Sigmoid colon (tissue), 6 donors: ENCODE measurements at regions not wholly inside any gene's neighbourhood (a gene's known extent, or its start where the extent isn't known, plus 50 kb on each side); places are given as distances from the start of the nearest gene placed in this dataset.

Source experiments
- DNase-seq: peaks from one replicate; pipeline ENCODE4 v3.0.0-alpha.2; 2019
- H3K27ac ChIP-seq, 4 donors: fragments of 200-600 bp; sonication (generic); one replicate each; pipeline ENCODE4 v1.5.1; 2016 to 2019; ENCODE audit warnings: mild to moderate bottlenecking in 1 of 4
- H3K27me3 ChIP-seq, 3 donors: fragments of 200-600 bp; sonication (generic); one replicate each; pipeline ENCODE4 v1.5.1; 2019; ENCODE audit warnings: mild to moderate bottlenecking in 1 of 3
- H3K36me3 ChIP-seq, 4 donors: fragments of 200-600 bp; sonication (generic); one replicate each; pipeline ENCODE4 v1.5.1; 2016 to 2019
- H3K4me1 ChIP-seq, 4 donors: fragments of 200-600 bp; sonication (generic); one replicate each; pipeline ENCODE4 v1.5.1; 2017 to 2019
- H3K4me3 ChIP-seq, 4 donors: fragments of 200-600 bp; sonication (generic); one replicate each; pipeline ENCODE4 v1.5.1; 2017 to 2019; ENCODE audit warnings: mild to moderate bottlenecking in 2 of 4, moderate library complexity in 1 of 4
- H3K9me3 ChIP-seq, 4 donors: fragments of 200-600 bp in 3 of 4; sonication (generic) in 3 of 4; one replicate each; pipeline versions ENCODE4 v1.5.1 to v1.6.1; 2013 to 2019
- CTCF ChIP-seq, 4 experiments: fragments of 450-650 bp in 3 of 4; fragments of 200-600 bp in 1 of 4; IDR thresholded peaks; one replicate each; pipeline ENCODE4 v1.5.1; 2016 to 2019; ENCODE audit warnings: antibody characterized with exemption in 4 of 4, mild to moderate bottlenecking in 3 of 4, moderate library complexity in 2 of 4
- EP300 ChIP-seq, 4 donors: sonication (generic); formaldehyde crosslinking; IDR thresholded peaks; one replicate each; pipeline ENCODE4 v1.6.1; 2017; ENCODE audit warnings: antibody characterized with exemption in 4 of 4
- POLR2A ChIP-seq, 2 donors: fragments of 450-650 bp; IDR thresholded peaks; one replicate each; pipeline ENCODE4 v1.6.1; 2016; ENCODE audit warnings: antibody characterized with exemption in 2 of 2, mild to moderate bottlenecking in 2 of 2, moderate library complexity in 2 of 2
- POLR2AphosphoS5 ChIP-seq, 4 donors: sonication (generic); formaldehyde crosslinking; IDR thresholded peaks; one replicate each; pipeline ENCODE4 v1.6.1; 2017; ENCODE audit warnings: antibody characterized with exemption in 4 of 4
- WGBS, 2 donors: extraction: QIAGEN DNeasy Blood & Tissue Kit; methylation state at CpG; one replicate each; pipeline ENCODE4 v1.1.7; 2013; 5-methylcytosine and 5-hydroxymethylcytosine counted together
- intact Hi-C: fragments of 100-400 bp; cut with DNase I; formaldehyde crosslinking; loops from one replicate; pipeline ENCODE4 v1.15.1; 2023
- donor health status: healthy with polysubstance abuse.
- donor health status: healthy.

- TF ChIP-seq POLR2AphosphoS5 (IDR thresholded peaks at IDR 0.05) = no peak
- Histone ChIP-seq H3K36me3 (no peaks in the 10 kb centered on the region), H3K4me1 (no peaks in the 10 kb centered on the region), H3K27ac (no peak overlapping the region), H3K4me3 (no peak overlapping the region), H3K27me3 (no peaks in the 10 kb centered on the region), H3K9me3 (no peaks in the 10 kb centered on the region)
- intact Hi-C loops = no loop called here
- DNase-seq = no peak
- WGBS, 2 donors = 77 to 88% methylated on average over 5 of the region's 5 CpGs
Observed at GRCh38 chr22:19655399-19655798, 58.9 kb upstream of the SEPTIN5 start.

DNA sequence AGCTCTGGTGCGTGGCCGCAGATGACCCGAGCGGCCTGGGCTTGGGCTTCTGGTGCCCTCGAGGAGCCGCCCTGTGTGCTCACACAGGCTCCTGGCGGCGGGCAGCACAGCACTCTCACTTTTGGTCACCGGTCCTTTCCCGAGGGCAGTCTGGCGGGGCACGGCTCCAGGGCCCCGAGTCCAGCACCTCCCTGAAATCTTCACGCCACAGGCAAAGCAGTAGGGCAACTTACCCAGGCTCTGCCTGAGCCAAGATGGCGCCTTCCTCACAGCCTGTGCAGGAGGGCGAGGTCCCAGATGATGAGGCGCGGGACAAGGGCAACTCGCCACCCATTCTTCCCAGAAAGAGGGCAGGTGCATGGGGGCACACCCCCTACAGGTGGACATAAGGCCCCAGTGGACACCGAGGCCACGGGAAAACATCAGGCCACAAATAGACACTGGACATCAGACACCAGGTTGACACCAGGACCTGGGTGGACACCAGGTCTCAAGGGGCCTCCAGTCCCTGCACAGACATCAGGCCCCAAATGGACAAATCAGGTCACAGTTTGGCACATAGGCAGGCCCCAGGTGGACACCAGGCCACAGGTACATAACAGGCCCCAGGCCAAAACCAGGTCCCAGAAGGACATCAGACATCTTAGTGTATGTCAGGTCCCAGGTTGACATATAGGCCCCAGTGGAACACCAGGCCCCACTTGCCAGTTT lies 57.6 kb upstream of the SEPTIN5 start:
- H3K4me3 ChIP-seq = no peak overlapping the region
- WGBS, 2 donors = 95 to 96% methylated on average over 21 of the region's 21 CpGs
- H3K27me3 ChIP-seq = no peaks in the 10 kb centered on the region
- no peak overlapping the region for H3K27ac ChIP-seq
- H3K9me3 ChIP-seq = no peaks in the 10 kb centered on the region
- no peaks in the 10 kb centered on the region for H3K36me3 ChIP-seq
- intact Hi-C loops = no loop called here
- no peak for TF ChIP-seq EP300 (IDR thresholded peaks at IDR 0.05)
- TF ChIP-seq POLR2AphosphoS5 (IDR thresholded peaks at IDR 0.05) = no peak
- no peak for TF ChIP-seq POLR2A (IDR thresholded peaks at IDR 0.05)
- no peak for TF ChIP-seq CTCF (IDR thresholded peaks at IDR 0.05)
- no peaks in the 10 kb centered on the region for H3K4me1 ChIP-seq
- no peak for DNase-seq

- TF ChIP-seq POLR2AphosphoS5 (IDR thresholded peaks at IDR 0.05) = no peak
- TF ChIP-seq EP300 (IDR thresholded peaks at IDR 0.05) = no peak
- TF ChIP-seq POLR2A (IDR thresholded peaks at IDR 0.05) = no peak
- TF ChIP-seq CTCF (IDR thresholded peaks at IDR 0.05) = no peak
- H3K36me3 ChIP-seq = no peaks in the 10 kb centered on the region
- H3K9me3 ChIP-seq = no peaks in the 10 kb centered on the region
- H3K4me3 ChIP-seq = no peak overlapping the region
- H3K27ac ChIP-seq = no peak overlapping the region
- H3K27me3 ChIP-seq = no peaks in the 10 kb centered on the region
- no peaks in the 10 kb centered on the region for H3K4me1 ChIP-seq
- intact Hi-C loops = no loop called here
- 96 to 97% methylated on average over 8 of the region's 8 CpGs for WGBS, 2 donors
- no peak for DNase-seq
Observed at GRCh38 chr22:19657252-19658056, 56.8 kb upstream of the SEPTIN5 start.

DNA sequence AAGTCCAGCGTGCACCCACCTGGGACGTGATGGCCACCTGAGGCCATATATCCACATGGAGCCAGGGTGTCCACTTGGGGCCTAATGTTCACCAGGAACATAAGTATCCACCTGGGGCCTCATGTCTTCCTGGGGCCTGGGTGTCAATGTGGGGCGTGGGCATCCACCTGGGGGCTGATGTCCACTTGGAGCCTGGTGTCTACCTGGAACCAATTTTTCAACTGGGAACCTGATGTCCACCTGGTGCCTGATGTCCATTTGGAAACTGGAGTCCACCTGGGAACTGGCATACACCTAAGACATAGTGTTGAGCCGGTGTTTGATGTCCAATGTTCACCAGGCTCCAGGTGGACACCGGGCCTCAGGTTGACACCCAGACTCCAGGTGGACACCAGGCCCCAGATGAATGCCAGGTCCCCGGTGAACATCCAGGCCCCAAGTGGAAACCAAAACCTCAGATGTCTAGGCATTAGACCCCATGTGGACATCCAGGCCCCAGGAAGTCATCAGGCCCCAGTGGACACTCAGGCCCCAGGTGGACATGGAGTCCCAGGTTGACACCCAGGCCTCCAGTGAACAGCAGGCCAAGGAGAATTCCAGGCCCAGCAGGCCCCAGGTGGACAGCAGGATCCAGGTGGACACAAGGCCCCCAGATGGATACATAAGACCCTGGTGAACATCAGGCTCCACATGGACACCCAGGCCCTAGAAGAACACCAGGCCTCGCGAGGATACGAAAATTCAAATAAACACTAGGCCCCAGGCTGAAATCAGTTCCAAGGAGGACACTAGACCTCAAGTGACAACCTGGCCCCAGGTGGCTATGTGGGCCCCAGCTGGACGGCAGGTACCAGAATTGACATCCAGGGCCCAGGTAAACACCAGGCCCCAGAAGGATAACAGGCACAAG lies 56.0 kb upstream of the SEPTIN5 start:
- intact Hi-C loops = no loop called here
- WGBS, 2 donors = 96 to 98% methylated on average over 10 of the region's 10 CpGs
- Histone ChIP-seq H3K4me1 (peaks cover 0 to 2% (median under 1%) of the 10 kb centered on the region in 4 donors), H3K27me3 (no peaks in the 10 kb centered on the region), H3K36me3 (no peaks in the 10 kb centered on the region), H3K4me3 (no peak overlapping the region), H3K27ac (no peak overlapping the region), H3K9me3 (no peaks in the 10 kb centered on the region)
- DNase-seq = no peak
- no peak for TF ChIP-seq CTCF (IDR thresholded peaks at IDR 0.05)
